PC-3 (cell line): ENCODE measurements at regions not wholly inside any gene's neighbourhood (a gene's known extent, or its start where the extent isn't known, plus 50 kb on each side); places are given as distances from the start of the nearest gene placed in this dataset.

Experiments
- ATAC-seq: fragments of 200-7000 bp; cut with Tn5 transposase; 2 replicates; pipeline ENCODE4 v1.9.1; 2020; ENCODE audit warnings: mild to moderate bottlenecking, moderate library complexity
- BruUV-seq: library from RNA; stranded (reverse); fragments of 400-500 nt; replicated peaks from 2 replicates; lab custom pipeline; 2021; lab: Mats Ljungman, UMichigan
- CTCF ChIA-PET: fragments of 300-600 bp; sonication (Branson Sonifier 250); formaldehyde crosslinking; loops from one replicate; lab custom pipeline; 2022; ENCODE audit warnings: antibody characterized with exemption; lab: Charles Lee
- POLR2A ChIA-PET: fragments of 300-600 bp; sonication (Branson Sonifier 250); formaldehyde crosslinking; loops from one replicate; lab custom pipeline; 2022; ENCODE audit warnings: antibody characterized with exemption; ENCODE audit not compliant: unreplicated experiment; lab: Charles Lee
- DNase-seq: peaks from one replicate; pipeline ENCODE4 v3.0.0-alpha.2; 2015
- H2AFZ ChIP-seq: fragments of 300-600 bp; sonication (generic); 2 replicates; pipeline ENCODE4 v1.6.0; 2016; ENCODE audit warnings: antibody characterized with exemption, low read length
- H3F3A ChIP-seq: fragments of 300-600 bp; sonication (generic); one replicate; pipeline ENCODE4 v1.6.0; 2017; ENCODE audit warnings: antibody characterized with exemption, low read length, control low read depth, mild to moderate bottlenecking; ENCODE audit not compliant: unreplicated experiment
- H3K27ac ChIP-seq: fragments of 300-600 bp; sonication (generic); 2 replicates; pipeline ENCODE4 v1.5.1; 2016; ENCODE audit warnings: mild to moderate bottlenecking, low read length
- H3K27me3 ChIP-seq: fragments of 300-600 bp; sonication (generic); 2 replicates; pipeline ENCODE4 v1.6.1; 2016; ENCODE audit warnings: low read length, mixed read lengths
- H3K36me3 ChIP-seq: fragments of 300-600 bp; sonication (generic); 2 replicates; pipeline ENCODE4 v1.6.1; 2016; ENCODE audit warnings: low read depth, mixed run types, low read length, mixed read lengths
- H3K4me1 ChIP-seq: fragments of 300-600 bp; sonication (generic); 2 replicates; pipeline ENCODE4 v1.5.1; 2016; ENCODE audit warnings: low read length; ENCODE audit not compliant: insufficient read depth
- H3K4me2 ChIP-seq: fragments of 300-600 bp; sonication (generic); 2 replicates; pipeline ENCODE4 v1.6.0; 2016; ENCODE audit warnings: low read length
- H3K4me3 ChIP-seq: fragments of 300-600 bp; sonication (generic); 2 replicates; pipeline ENCODE4 v1.5.1; 2016; ENCODE audit warnings: mild to moderate bottlenecking, low read length, mixed read lengths
- H3K79me2 ChIP-seq: fragments of 300-600 bp; sonication (generic); 2 replicates; pipeline ENCODE4 v1.6.1; 2017; ENCODE audit warnings: low read length, mixed read lengths
- H3K9ac ChIP-seq: fragments of 300-600 bp; sonication (generic); 2 replicates; pipeline ENCODE4 v1.6.0; 2016; ENCODE audit warnings: mild to moderate bottlenecking, low read length
- H3K9me2 ChIP-seq: fragments of 300-600 bp; sonication (generic); replicated peaks from 2 replicates; pipeline ENCODE4 v1.6.1; 2016; ENCODE audit warnings: mixed run types, low read length, mixed read lengths
- H3K9me3 ChIP-seq: fragments of 300-600 bp; sonication (generic); 2 replicates; pipeline ENCODE4 v1.6.1; 2016; ENCODE audit warnings: low read length, mixed read lengths
- H4K20me1 ChIP-seq: fragments of 300-600 bp; sonication (generic); 2 replicates; pipeline ENCODE4 v1.6.1; 2016; ENCODE audit warnings: low read length, mixed read lengths
- EZH2 ChIP-seq: fragments of 300-600 bp; sonication (generic); IDR thresholded peaks from one replicate; pipeline ENCODE4 v1.6.1; 2017; ENCODE audit warnings: antibody characterized with exemption, mild to moderate bottlenecking, low read length; ENCODE audit not compliant: unreplicated experiment
- EZH2phosphoT487 ChIP-seq: fragments of 300-600 bp; sonication (generic); IDR thresholded peaks from 2 replicates; pipeline ENCODE4 v1.6.1; 2018; ENCODE audit warnings: mild to moderate bottlenecking, antibody characterized with exemption, low read length, borderline replicate concordance
- intact Hi-C: fragments of 100-400 bp; cut with micrococcal nuclease; formaldehyde crosslinking; loops from 2 replicates; pipeline ENCODE4 v1.9.0; 2023
- TF ChIP-seq, protein P1 (sequence below): fragments of 300-600 bp; sonication (generic); conservative IDR thresholded peaks from 2 replicates; pipeline ENCODE4 v1.5.1; 2017; ENCODE audit warnings: antibody characterized with exemption, low read depth, mild to moderate bottlenecking, low read length

DNA sequence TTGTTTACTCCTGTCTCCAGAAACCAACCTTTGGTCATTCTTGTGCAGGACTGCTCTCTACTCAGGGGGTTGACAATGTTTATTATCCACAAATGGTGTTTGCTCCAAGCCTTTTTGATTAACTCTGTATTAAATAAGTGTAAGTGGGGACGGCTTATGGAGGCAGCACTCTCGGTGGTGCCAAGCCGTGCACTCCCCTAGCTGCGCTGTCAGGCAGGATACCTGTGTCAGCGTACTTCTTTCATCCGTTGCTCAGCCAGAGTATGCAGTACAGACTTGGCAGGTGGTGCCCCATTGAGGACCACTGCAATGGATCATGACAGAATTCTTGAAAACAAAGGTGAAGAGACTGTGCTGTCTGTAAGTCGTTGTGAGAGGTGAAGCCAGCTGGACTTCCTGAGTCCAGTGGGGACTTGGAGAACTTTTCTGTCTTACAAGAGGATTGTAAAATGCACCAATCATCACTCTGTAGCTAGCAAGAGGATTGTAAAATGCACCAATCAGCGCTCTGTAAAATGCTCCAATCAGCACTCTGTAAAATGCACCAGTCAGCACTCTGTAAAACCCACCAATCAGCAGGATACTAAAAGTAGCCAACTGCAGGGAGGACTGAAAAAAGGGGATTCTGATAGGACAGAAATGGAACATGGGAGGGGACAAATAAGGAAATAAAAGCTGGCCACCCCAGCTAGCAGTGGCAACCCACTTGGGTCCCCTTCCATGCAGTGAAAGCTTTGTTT, 480.0 kb downstream of the MEI4 start:
- no peak for DNase-seq
- no peaks in the 10 kb centered on the region for H3K4me1 ChIP-seq
- intact Hi-C loops = no loop called here
- no peak for ATAC-seq
- no peak overlapping the region for H3K4me2 ChIP-seq
- H3K4me3 ChIP-seq = no peak overlapping the region
- H3K27me3 ChIP-seq = no peaks in the 10 kb centered on the region
- no peaks in the 10 kb centered on the region for H3F3A ChIP-seq
- no peaks in the 10 kb centered on the region for H3K9me2 ChIP-seq
- H3K9ac ChIP-seq = no peak overlapping the region
- TF ChIP-seq EZH2 = no peak
- H3K79me2 ChIP-seq = no peaks in the 10 kb centered on the region
- ChIA-PET POLR2A (no interaction called here), CTCF (no interaction called here)
- BruUV-seq = no TSS peak
- H2AFZ ChIP-seq = no peak overlapping the region
- H3K27ac ChIP-seq = no peak overlapping the region
- no peaks in the 10 kb centered on the region for H3K9me3 ChIP-seq
- H3K36me3 ChIP-seq = no peaks in the 10 kb centered on the region
- H4K20me1 ChIP-seq = no peaks in the 10 kb centered on the region

DNA sequence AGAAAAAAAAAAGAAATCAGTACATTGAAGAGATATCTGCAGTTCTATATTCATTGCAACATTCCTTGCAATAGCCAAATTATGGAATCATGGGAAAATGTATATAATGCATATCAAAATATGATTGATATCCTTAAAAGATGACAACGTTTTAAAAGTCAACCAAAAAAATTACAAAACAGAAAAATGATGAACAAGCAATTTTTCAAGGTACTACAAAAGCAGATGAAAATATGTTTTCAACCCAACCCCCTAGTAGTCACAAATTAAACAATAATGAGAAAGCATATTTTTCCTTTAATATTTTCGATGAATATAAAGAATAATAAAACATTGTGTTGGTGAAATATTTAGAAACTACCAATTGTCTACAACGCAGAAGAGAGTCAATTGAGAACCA, 497.6 kb downstream of the MEI4 start:
- no peaks in the 10 kb centered on the region for H3K79me2 ChIP-seq
- H3K36me3 ChIP-seq = no peaks in the 10 kb centered on the region
- H3K27me3 ChIP-seq = no peaks in the 10 kb centered on the region
- no peak overlapping the region for H2AFZ ChIP-seq
- DNase-seq = no peak
- H3K9ac ChIP-seq = no peak overlapping the region
- H3K9me2 ChIP-seq = no peaks in the 10 kb centered on the region
- CTCF ChIA-PET = no interaction called here
- BruUV-seq = no TSS peak
- no peaks in the 10 kb centered on the region for H3K4me1 ChIP-seq
- H4K20me1 ChIP-seq = no peaks in the 10 kb centered on the region
- no peak for ATAC-seq
- TF ChIP-seq, protein P1, sequence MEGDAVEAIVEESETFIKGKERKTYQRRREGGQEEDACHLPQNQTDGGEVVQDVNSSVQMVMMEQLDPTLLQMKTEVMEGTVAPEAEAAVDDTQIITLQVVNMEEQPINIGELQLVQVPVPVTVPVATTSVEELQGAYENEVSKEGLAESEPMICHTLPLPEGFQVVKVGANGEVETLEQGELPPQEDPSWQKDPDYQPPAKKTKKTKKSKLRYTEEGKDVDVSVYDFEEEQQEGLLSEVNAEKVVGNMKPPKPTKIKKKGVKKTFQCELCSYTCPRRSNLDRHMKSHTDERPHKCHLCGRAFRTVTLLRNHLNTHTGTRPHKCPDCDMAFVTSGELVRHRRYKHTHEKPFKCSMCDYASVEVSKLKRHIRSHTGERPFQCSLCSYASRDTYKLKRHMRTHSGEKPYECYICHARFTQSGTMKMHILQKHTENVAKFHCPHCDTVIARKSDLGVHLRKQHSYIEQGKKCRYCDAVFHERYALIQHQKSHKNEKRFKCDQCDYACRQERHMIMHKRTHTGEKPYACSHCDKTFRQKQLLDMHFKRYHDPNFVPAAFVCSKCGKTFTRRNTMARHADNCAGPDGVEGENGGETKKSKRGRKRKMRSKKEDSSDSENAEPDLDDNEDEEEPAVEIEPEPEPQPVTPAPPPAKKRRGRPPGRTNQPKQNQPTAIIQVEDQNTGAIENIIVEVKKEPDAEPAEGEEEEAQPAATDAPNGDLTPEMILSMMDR = no peak
- TF ChIP-seq EZH2 (no peak), EZH2phosphoT487 (no peak)
- POLR2A ChIA-PET = no interaction called here
- H3F3A ChIP-seq = no peaks in the 10 kb centered on the region
- intact Hi-C loops = no loop called here
- H3K4me3 ChIP-seq = no peak overlapping the region
- no peak overlapping the region for H3K27ac ChIP-seq
- no peak overlapping the region for H3K4me2 ChIP-seq
- H3K9me3 ChIP-seq = no peaks in the 10 kb centered on the region

DNA sequence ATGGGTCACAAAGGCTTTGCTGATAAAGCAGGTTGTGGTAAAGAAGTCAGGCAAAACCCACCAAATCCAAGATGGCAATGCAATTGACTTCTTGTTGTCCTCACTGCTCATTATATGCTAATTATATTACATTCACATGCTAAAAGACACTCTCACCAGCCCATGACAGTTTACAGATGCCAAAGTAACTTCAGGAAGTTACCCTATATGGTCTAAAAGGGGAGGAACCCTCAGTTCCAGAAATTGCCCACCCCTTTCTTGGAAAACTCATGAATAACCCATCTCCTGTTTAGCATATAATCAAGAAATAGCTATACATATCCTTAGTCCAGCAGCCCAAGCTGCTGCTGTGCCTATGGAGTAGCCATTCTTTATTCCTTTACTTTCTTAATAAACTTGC, 501.1 kb downstream of the MEI4 start:
- Histone ChIP-seq H3K79me2 (no peaks in the 10 kb centered on the region), H3K27me3 (no peaks in the 10 kb centered on the region), H3K27ac (no peak overlapping the region), H4K20me1 (no peaks in the 10 kb centered on the region), H3K4me3 (no peak overlapping the region), H3K4me2 (no peak overlapping the region), H3F3A (no peaks in the 10 kb centered on the region), H3K4me1 (no peaks in the 10 kb centered on the region), H3K9me3 (no peaks in the 10 kb centered on the region), H3K36me3 (no peaks in the 10 kb centered on the region), H3K9ac (no peak overlapping the region), H2AFZ (no peak overlapping the region), H3K9me2 (no peaks in the 10 kb centered on the region)
- BruUV-seq = no TSS peak
- TF ChIP-seq EZH2 (no peak), EZH2phosphoT487 (no peak)
- TF ChIP-seq, protein P1 = no peak
- DNase-seq = no peak
- no peak for ATAC-seq
- ChIA-PET CTCF (no interaction called here), POLR2A (no interaction called here)
- intact Hi-C loops = no loop called here
